Fibroblast of lung (primary cell): ENCODE measurements at regions not wholly inside any gene's neighbourhood (a gene's known extent, or its start where the extent isn't known, plus 50 kb on each side); places are given as distances from the start of the nearest gene placed in this dataset.

Source experiments
- DNase-seq, 2 donors: peaks; one replicate each; pipeline versions ENCODE4 v3.0.0 to v3.0.0-alpha.2; 2010; ENCODE audit warnings: low read depth in 2 of 2
- H2AFZ ChIP-seq: 2 replicates; pipeline ENCODE4 v1.5.1; 2012; ENCODE audit warnings: low read length, control low read depth, inconsistent platforms
- H3K27ac ChIP-seq: 2 replicates; pipeline ENCODE4 v1.5.1; 2011; ENCODE audit warnings: low read length, control low read depth; ENCODE audit not compliant: insufficient read depth
- H3K27me3 ChIP-seq: 2 replicates; pipeline ENCODE4 v1.5.1; 2011; ENCODE audit warnings: mild to moderate bottlenecking, low read length; ENCODE audit not compliant: control insufficient read depth, insufficient read depth
- H3K36me3 ChIP-seq: 2 replicates; pipeline ENCODE4 v1.5.1; 2011; ENCODE audit warnings: low read length; ENCODE audit not compliant: control insufficient read depth, insufficient read depth
- H3K4me1 ChIP-seq: 2 replicates; pipeline ENCODE4 v1.5.1; 2011; ENCODE audit warnings: low read length; ENCODE audit not compliant: control insufficient read depth, insufficient read depth; ENCODE audit errors: extremely low read depth
- H3K4me2 ChIP-seq: 2 replicates; pipeline ENCODE4 v1.5.1; 2011; ENCODE audit warnings: low read length, control low read depth; ENCODE audit not compliant: insufficient read depth; ENCODE audit errors: extremely low read depth
- H3K4me3 ChIP-seq, 4 experiments: fragments of 200-600 bp in 1 of 4; sonication (generic) in 1 of 4; replicated peaks in 1 of 4; 2 replicates each; pipeline ENCODE4 v1.5.1; 2011 to 2016; ENCODE audit warnings: low read length in 4 of 4, low read depth in 3 of 4, mild to moderate bottlenecking in 3 of 4, control low read depth in 2 of 4, inconsistent platforms in 1 of 4, mixed read lengths in 1 of 4; ENCODE audit not compliant: insufficient read depth in 1 of 4; ENCODE audit errors: control extremely low read depth in 1 of 4
- H3K79me2 ChIP-seq: 2 replicates; pipeline ENCODE4 v1.5.1; 2012; ENCODE audit warnings: mild to moderate bottlenecking, low read length, inconsistent platforms; ENCODE audit not compliant: control insufficient read depth, insufficient read depth
- H3K9ac ChIP-seq: 2 replicates; pipeline ENCODE4 v1.5.1; 2011; ENCODE audit warnings: mild to moderate bottlenecking, low read length, control low read depth; ENCODE audit not compliant: insufficient read depth
- H3K9me3 ChIP-seq: 2 replicates; pipeline ENCODE4 v1.5.1; 2012; ENCODE audit warnings: low read depth, low read length; ENCODE audit not compliant: control insufficient read depth, insufficient read depth
- H4K20me1 ChIP-seq: 2 replicates; pipeline ENCODE4 v1.5.1; 2011; ENCODE audit warnings: low read length; ENCODE audit not compliant: control insufficient read depth, insufficient read depth; ENCODE audit errors: extremely low read depth
- CTCF ChIP-seq, 2 donors: IDR thresholded peaks in 1 of 2; conservative IDR thresholded peaks in 1 of 2; 1 replicate in 1 of 2; 2 replicates in 1 of 2; pipeline ENCODE4 v1.5.1; 2011 to 2012; ENCODE audit warnings: low read length in 2 of 2, control low read depth in 1 of 2, inconsistent platforms in 1 of 2, low read depth in 1 of 2, mild to moderate bottlenecking in 1 of 2
- EZH2 ChIP-seq: IDR thresholded peaks from 2 replicates; pipeline ENCODE4 v1.5.1; 2012; ENCODE audit warnings: low read length, control low read depth, mild to moderate bottlenecking; ENCODE audit errors: missing control alignments

GRCh38 chr3:106272302-106272701 lies 403.5 kb upstream of the CBLB start:
- H3K4me3 ChIP-seq: no peak overlapping the region
- no peak for DNase-seq
- no peak overlapping the region for H3K9ac ChIP-seq
- no peaks in the 10 kb centered on the region for H3K9me3 ChIP-seq
- no peak for TF ChIP-seq EZH2
- TF ChIP-seq CTCF (conservative IDR thresholded peaks at IDR 0.05 in 1 of 2, IDR thresholded peaks at IDR 0.05 in 1 of 2; ENCODE audit: low read depth in 1 of 2, low read length in 2 of 2): no peak
- no peaks in the 10 kb centered on the region for H3K27me3 ChIP-seq
- no peak overlapping the region for H3K27ac ChIP-seq
- no peaks in the 10 kb centered on the region for H4K20me1 ChIP-seq
- no peaks in the 10 kb centered on the region for H3K79me2 ChIP-seq
- no peaks in the 10 kb centered on the region for H3K36me3 ChIP-seq
- H3K4me1 ChIP-seq: no peaks in the 10 kb centered on the region
- H2AFZ ChIP-seq: no peak overlapping the region
- no peak overlapping the region for H3K4me2 ChIP-seq

- Histone ChIP-seq H3K4me3 (no peak overlapping the region), H3K27me3 (no peaks in the 10 kb centered on the region), H3K9ac (no peak overlapping the region), H3K27ac (no peak overlapping the region), H2AFZ (no peak overlapping the region), H3K4me1 (no peaks in the 10 kb centered on the region), H3K79me2 (no peaks in the 10 kb centered on the region), H4K20me1 (no peaks in the 10 kb centered on the region), H3K9me3 (no peaks in the 10 kb centered on the region), H3K36me3 (no peaks in the 10 kb centered on the region), H3K4me2 (no peak overlapping the region)
- TF ChIP-seq EZH2 (no peak), CTCF (conservative IDR thresholded peaks at IDR 0.05 in 1 of 2, IDR thresholded peaks at IDR 0.05 in 1 of 2; ENCODE audit: low read depth in 1 of 2, low read length in 2 of 2) (no peak)
- DNase-seq: no peak
Measured at GRCh38 chr3:106275592-106275991, 406.8 kb upstream of the CBLB start.

- no peak overlapping the region for H2AFZ ChIP-seq
- no peaks in the 10 kb centered on the region for H3K36me3 ChIP-seq
- H3K27ac ChIP-seq: no peak overlapping the region
- no peaks in the 10 kb centered on the region for H3K4me1 ChIP-seq
- TF ChIP-seq CTCF (conservative IDR thresholded peaks at IDR 0.05 in 1 of 2, IDR thresholded peaks at IDR 0.05 in 1 of 2; ENCODE audit: low read depth in 1 of 2, low read length in 2 of 2) (no peak), EZH2 (no peak)
- H3K79me2 ChIP-seq: no peaks in the 10 kb centered on the region
- H3K4me3 ChIP-seq: no peak overlapping the region
- no peaks in the 10 kb centered on the region for H3K27me3 ChIP-seq
- no peak overlapping the region for H3K9ac ChIP-seq
- no peak overlapping the region for H3K4me2 ChIP-seq
- H4K20me1 ChIP-seq: no peaks in the 10 kb centered on the region
- DNase-seq: no peak
- H3K9me3 ChIP-seq: no peaks in the 10 kb centered on the region
Measured at GRCh38 chr3:106276151-106276550, 407.3 kb upstream of the CBLB start.
